ENCODE measurements at regions not wholly inside any gene's neighbourhood (a gene's known extent, or its start where the extent isn't known, plus 50 kb on each side); places are given as distances from the start of the nearest gene placed in this dataset.

DNA sequence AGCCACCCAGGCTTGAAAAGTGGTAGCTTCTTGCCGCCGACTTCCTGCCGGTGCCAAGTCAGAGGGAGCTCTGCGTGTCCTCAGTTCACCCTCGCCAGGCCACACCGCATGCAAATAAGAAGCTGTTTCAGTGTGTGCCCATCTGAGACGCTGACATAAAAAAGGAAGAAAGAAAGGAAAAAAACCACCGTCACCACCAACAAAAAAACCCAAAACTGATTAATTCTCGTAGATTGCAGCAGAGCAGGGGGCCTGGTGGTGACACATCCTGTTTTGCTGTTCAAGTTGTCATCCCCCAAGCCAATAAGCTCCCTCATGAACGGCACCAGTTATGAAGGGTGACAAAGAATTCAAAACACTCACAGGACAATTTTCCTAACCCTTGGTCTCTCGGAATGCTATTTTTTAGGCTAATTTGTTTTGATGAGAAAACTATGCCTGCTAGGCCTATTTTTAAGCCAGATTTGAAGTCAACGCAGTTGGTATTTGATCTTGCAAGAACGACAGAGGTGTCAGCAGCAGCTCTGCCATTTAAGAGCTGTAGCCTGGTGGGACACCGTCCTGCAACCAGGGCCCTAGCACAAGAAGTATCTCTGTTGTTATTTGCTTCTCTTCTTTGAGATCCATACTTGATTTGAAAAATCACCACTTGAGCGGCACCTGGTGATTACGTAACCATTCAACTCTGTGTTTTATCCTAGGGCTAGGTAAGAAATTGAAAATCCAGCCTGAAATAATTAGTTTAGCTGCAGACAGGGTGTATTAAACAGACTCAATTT, 145.6 kb downstream of the PFKFB3 start:
- Histone ChIP-seq H3K4me3 (no peak overlapping the region), H3K27me3 (replicated peaks) (no peaks in the 10 kb centered on the region), H3K27ac (peak overlapping the region; percentile 43), H3K9me3 (replicated peaks) (no peaks in the 10 kb centered on the region), H3K4me1 (replicated peaks) (peaks cover 24% of the 10 kb centered on the region), H3K36me3 (no peaks in the 10 kb centered on the region)
- peak in 1 of 2 experiments; percentile 56 for DNase-seq (ENCODE audit: low read depth in 1 of 2, low spot score in 2 of 2)

DNA sequence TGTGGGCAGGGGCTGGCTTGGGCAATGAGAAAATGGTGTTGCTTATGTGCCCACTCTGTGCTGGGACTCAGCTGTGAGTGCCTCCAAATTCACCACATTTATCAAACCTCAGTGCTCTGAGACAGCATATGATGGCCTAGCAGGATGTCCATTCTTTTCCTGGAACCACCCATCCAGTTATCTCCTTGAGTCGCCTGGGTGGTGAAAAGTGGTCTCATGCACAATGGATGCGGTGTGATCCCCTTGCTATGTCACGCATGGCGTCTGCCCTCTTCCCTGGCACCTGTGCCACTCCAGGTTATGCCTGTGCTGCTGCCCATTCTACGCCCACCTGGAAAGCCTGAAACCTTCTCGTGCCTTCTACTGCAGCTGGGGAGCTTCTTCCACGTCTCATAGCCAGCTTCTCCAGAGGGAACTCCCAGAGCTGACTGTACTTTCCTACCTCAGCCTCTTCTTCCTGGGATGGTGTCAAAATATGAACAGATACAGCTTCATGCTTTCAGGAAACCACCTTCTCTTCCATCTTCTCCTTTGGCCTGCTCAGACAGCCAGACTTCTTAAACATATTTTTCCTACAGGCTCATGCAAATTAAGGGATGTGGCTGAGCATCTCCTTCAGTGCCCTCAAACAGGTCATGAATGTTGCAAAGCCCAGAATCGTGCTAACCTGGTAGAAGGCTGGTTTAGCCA, 147.3 kb downstream of the PFKFB3 start:
- Histone ChIP-seq H3K27me3 (replicated peaks) (no peaks in the 10 kb centered on the region), H3K36me3 (no peaks in the 10 kb centered on the region), H3K4me1 (replicated peaks) (peaks cover 24% of the 10 kb centered on the region), H3K9me3 (replicated peaks) (no peaks in the 10 kb centered on the region), H3K4me3 (no peak overlapping the region), H3K27ac (no peak overlapping the region)
- DNase-seq (ENCODE audit: low read depth in 1 of 2, low spot score in 2 of 2): no peak

DNA sequence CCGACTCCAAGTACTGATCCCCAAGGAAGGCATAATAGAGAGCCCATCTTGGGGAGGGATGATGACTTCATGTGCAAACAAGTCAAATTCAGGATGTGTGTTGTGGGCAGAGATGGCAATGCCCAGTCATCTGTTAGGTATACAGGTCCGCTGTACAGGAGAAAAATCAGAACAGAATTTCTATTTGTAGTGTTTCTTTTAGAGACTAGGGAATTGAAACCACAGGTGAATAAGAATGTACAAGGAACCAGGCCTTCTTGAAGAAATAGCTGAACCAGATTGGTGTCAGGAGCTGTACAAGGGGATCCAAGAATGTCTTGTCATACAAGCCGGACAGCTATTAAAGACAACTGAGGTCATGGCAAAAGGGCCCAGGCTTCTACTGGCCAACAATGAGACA, 147.9 kb downstream of the PFKFB3 start:
- no peaks in the 10 kb centered on the region for H3K9me3 ChIP-seq (replicated peaks)
- H3K4me1 ChIP-seq (replicated peaks): peaks cover 24% of the 10 kb centered on the region
- no peak for DNase-seq (ENCODE audit: low read depth in 1 of 2, low spot score in 2 of 2)
- H3K4me3 ChIP-seq: no peak overlapping the region
- H3K27ac ChIP-seq: no peak overlapping the region
- no peaks in the 10 kb centered on the region for H3K36me3 ChIP-seq
- no peaks in the 10 kb centered on the region for H3K27me3 ChIP-seq (replicated peaks)

DNA sequence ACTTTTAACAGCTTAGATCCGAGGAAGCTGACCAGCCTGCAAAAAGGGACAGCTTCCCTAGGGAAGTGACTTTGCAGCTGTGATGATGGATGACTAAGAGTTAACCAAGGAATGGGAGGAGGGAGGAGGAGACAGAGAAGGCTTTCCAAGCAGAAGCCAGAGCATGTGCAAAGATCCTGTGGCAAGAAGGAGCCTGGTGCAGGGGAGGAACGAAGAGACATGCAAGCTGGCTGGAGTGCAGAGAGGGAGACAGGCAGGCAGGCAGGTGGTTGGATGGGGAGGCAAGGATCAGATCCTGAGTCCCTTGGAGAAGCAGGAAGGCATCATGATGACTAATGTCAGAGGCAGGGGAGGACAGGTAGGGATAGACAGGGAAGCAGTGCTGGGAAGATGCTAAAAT, 148.8 kb downstream of the PFKFB3 start:
- Histone ChIP-seq H3K27me3 (replicated peaks) (no peaks in the 10 kb centered on the region), H3K36me3 (no peaks in the 10 kb centered on the region), H3K9me3 (replicated peaks) (no peaks in the 10 kb centered on the region), H3K27ac (no peak overlapping the region), H3K4me1 (replicated peaks) (peaks cover 20% of the 10 kb centered on the region), H3K4me3 (no peak overlapping the region)
- DNase-seq (ENCODE audit: low read depth in 1 of 2, low spot score in 2 of 2): no peak

DNA sequence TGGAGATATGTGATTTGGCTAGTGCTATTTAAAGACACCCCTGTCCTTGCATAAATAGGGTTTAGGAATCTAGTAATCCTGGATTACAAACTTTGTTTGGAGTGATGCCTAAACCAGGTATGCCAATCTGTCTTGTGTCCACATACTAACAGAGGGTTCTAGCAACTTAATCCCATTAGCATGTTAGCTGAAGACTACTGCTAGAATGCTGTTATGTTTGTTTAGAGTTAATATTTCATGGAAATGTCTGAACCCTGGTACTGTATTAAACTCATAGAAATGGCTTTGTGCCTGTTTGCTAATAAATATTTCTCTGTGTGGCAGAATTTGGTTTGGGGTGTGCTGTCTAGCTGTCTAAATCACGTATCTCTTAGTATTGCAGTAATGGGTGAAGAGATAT, 150.8 kb downstream of the PFKFB3 start:
- no peaks in the 10 kb centered on the region for H3K36me3 ChIP-seq
- H3K9me3 ChIP-seq (replicated peaks): no peaks in the 10 kb centered on the region
- no peak overlapping the region for H3K27ac ChIP-seq
- H3K4me1 ChIP-seq (replicated peaks): no peaks in the 10 kb centered on the region; the same call in 1 of the 2 replicates
- no peaks in the 10 kb centered on the region for H3K27me3 ChIP-seq (replicated peaks)
- DNase-seq (ENCODE audit: low read depth in 1 of 2, low spot score in 2 of 2): no peak
- no peak overlapping the region for H3K4me3 ChIP-seq

DNA sequence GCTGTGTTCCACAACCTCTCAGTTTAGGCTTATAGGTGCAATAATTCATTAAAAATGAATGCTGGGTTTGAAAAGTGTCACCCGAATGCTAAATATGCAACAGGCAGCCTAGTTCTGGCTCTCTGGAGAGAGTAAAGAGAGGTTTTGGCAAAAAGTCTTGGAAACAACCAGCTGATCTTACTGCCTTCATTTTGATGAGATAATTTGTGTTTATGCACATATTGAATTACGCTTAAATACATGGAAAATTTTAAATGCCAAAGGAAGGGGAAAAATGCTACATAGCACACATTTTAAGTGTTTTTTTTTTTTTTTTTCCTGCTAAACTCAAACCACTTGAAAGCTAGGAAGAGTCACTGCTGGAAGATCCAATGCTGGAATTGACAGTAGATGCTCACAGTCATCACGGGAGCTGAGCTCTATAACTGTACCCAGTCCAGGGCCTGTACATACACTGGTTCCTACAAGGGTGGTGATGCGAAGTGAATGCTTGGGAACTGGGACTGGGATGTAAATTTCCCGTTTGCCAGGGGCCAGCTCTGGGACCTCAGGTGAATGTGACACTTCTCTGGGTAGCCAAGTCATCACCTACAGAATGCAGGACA, 151.5 kb downstream of the PFKFB3 start:
- Histone ChIP-seq H3K27ac (no peak overlapping the region), H3K27me3 (replicated peaks) (no peaks in the 10 kb centered on the region), H3K4me1 (replicated peaks) (no peaks in the 10 kb centered on the region), H3K9me3 (replicated peaks) (no peaks in the 10 kb centered on the region), H3K4me3 (no peak overlapping the region), H3K36me3 (no peaks in the 10 kb centered on the region)
- DNase-seq (ENCODE audit: low read depth in 1 of 2, low spot score in 2 of 2): no peak

DNA sequence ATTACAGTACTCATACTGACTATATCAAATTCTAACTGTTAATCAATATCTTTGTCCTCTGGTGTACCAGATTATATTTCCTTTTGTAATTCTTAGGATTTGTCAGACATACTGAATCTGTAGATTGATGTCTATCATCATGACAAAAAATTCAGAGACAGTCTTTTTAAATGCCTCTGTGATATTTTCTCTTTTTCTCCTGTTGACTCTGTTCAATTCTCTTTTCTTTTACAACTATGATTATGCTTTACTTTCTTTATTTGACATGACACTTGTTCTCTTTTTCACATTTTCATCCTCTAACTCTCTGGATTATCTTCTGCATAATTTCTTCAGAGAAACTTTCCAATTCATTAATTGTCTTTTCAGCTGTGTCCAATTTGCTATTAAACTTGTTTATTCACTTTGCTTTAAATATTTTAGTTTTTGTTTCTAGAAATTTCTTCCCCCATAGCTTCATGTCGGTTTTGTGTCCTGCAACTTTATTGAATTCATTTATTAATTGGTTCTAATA, 153.6 kb downstream of the PFKFB3 start:
- no peaks in the 10 kb centered on the region for H3K4me1 ChIP-seq (replicated peaks)
- H3K36me3 ChIP-seq: no peaks in the 10 kb centered on the region
- H3K27ac ChIP-seq: no peak overlapping the region
- no peaks in the 10 kb centered on the region for H3K27me3 ChIP-seq (replicated peaks)
- no peak overlapping the region for H3K4me3 ChIP-seq
- DNase-seq (ENCODE audit: low read depth in 1 of 2, low spot score in 2 of 2): no peak
- H3K9me3 ChIP-seq (replicated peaks): no peaks in the 10 kb centered on the region

DNA sequence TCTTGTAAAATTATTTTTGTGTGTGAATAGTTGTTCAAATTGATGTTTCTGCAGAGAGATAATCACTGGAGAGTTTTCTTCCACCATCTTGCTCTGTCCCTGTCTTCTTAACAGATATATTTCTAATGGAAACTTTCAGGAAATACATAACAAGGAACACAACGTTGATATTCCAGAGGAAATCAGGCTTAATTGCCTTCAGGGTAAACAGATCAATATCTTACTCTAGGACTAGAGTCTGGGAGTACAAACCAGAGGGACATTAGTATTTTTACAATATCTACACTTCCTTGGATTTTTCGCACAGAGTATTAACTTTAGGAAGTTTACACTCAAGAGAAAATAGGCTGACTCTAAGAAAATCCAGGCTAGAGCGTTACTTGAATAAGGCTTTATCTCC, 159.1 kb downstream of the PFKFB3 start:
- Histone ChIP-seq H3K27me3 (replicated peaks) (no peaks in the 10 kb centered on the region), H3K9me3 (replicated peaks) (no peaks in the 10 kb centered on the region; the same call in 1 of the 2 replicates), H3K27ac (no peak overlapping the region), H3K4me3 (no peak overlapping the region), H3K36me3 (no peaks in the 10 kb centered on the region), H3K4me1 (replicated peaks) (peaks cover 13% of the 10 kb centered on the region)
- DNase-seq (ENCODE audit: low read depth in 1 of 2, low spot score in 2 of 2): no peak

DNA sequence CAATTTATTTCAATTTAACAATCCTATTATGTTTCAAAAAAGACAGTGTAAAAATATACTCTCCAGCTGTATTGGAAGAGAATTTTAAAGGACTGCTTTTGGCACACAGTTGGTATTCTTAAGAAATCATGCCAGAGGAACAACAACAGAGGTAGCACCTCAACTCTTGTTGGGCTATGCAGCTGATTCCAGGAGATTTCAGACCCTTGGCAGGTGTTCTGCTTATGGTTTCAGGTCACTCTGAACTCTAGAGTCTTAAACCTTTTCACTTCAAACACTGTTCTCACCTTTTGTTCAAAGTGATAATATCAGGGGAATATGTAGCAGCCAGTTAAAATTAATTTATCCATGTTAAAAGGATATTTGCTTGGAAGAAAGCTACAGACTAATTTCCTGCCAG, 160.1 kb downstream of the PFKFB3 start:
- no peak overlapping the region for H3K4me3 ChIP-seq
- H3K27ac ChIP-seq: no peak overlapping the region
- no peaks in the 10 kb centered on the region for H3K27me3 ChIP-seq (replicated peaks)
- H3K4me1 ChIP-seq (replicated peaks): peaks cover 13% of the 10 kb centered on the region
- no peak for DNase-seq (ENCODE audit: low read depth in 1 of 2, low spot score in 2 of 2)
- H3K36me3 ChIP-seq: no peaks in the 10 kb centered on the region
- H3K9me3 ChIP-seq (replicated peaks): no peaks in the 10 kb centered on the region; the same call in 1 of the 2 replicates

DNA sequence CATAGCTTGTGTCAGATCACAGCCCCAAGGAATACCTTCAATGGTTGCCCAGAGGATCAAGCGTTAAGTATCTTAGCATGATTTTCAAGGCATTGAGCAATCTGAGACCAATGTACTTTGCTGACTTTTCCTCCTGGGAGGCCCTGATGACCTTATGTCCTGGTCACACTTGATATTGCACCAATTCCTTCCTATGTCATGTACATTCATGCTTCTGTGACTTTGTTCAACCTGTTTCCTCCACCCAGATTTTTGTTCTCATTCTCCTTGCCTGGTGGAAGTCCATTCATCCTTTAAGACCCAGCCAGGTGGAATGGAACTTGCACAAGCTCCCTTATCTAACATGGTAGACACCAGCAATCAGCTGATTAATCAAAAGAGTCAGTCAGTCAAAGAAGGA, 160.8 kb downstream of the PFKFB3 start:
- peaks cover 13% of the 10 kb centered on the region for H3K4me1 ChIP-seq (replicated peaks)
- H3K27ac ChIP-seq: no peak overlapping the region
- DNase-seq (ENCODE audit: low read depth in 1 of 2, low spot score in 2 of 2): no peak
- H3K36me3 ChIP-seq: no peaks in the 10 kb centered on the region
- no peaks in the 10 kb centered on the region for H3K27me3 ChIP-seq (replicated peaks)
- no peak overlapping the region for H3K4me3 ChIP-seq
- H3K9me3 ChIP-seq (replicated peaks): no peaks in the 10 kb centered on the region; the same call in 1 of the 2 replicates

DNA sequence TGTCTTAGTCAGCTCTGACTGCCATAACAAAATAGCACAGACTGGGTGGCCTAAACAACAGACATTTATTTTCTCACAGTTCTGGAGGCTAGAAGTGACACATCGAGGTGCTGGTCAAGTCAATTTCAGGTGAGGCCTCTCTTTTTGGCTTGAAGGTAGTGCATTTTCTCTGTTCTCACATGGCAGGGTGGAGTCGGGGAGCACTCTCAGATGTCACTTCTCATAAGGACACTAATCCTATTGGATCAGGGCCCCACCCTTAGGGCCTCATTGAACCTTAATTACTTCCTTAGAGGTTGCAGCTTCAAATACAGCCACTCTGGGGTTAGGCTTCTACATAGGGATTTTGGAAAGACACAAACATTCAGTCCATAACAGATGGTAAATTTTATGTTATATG, 161.6 kb downstream of the PFKFB3 start:
- H3K36me3 ChIP-seq: no peaks in the 10 kb centered on the region
- peaks cover 13% of the 10 kb centered on the region for H3K4me1 ChIP-seq (replicated peaks)
- no peaks in the 10 kb centered on the region; the same call in 1 of the 2 replicates for H3K9me3 ChIP-seq (replicated peaks)
- H3K27ac ChIP-seq: no peak overlapping the region
- DNase-seq (ENCODE audit: low read depth in 1 of 2, low spot score in 2 of 2): no peak
- no peaks in the 10 kb centered on the region for H3K27me3 ChIP-seq (replicated peaks)
- H3K4me3 ChIP-seq: no peak overlapping the region

DNA sequence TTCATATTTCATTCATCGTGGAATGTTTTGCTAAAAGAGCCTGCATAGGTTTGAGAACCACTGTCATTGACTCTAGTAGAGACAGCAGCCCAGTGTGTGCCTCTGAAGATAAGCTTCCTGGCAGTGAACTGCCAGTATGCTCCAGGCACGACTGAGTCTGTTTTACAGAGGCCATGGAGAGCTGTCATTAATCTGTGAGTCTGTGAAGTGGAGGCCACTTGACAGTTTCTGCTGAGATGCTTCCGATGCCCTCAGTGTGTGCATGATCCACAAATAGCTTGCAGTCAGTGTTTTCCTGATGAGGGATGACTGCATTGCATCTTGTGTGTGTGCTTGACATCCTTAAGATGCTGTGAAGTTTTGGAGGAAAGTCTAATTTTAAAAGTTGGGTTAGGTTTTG, 162.2 kb downstream of the PFKFB3 start:
- H3K36me3 ChIP-seq: no peaks in the 10 kb centered on the region
- no peak for DNase-seq (ENCODE audit: low read depth in 1 of 2, low spot score in 2 of 2)
- H3K4me3 ChIP-seq: no peak overlapping the region
- no peak overlapping the region for H3K27ac ChIP-seq
- H3K4me1 ChIP-seq (replicated peaks): peaks cover 13% of the 10 kb centered on the region
- H3K27me3 ChIP-seq (replicated peaks): no peaks in the 10 kb centered on the region
- H3K9me3 ChIP-seq (replicated peaks): no peaks in the 10 kb centered on the region; the same call in 1 of the 2 replicates

DNA sequence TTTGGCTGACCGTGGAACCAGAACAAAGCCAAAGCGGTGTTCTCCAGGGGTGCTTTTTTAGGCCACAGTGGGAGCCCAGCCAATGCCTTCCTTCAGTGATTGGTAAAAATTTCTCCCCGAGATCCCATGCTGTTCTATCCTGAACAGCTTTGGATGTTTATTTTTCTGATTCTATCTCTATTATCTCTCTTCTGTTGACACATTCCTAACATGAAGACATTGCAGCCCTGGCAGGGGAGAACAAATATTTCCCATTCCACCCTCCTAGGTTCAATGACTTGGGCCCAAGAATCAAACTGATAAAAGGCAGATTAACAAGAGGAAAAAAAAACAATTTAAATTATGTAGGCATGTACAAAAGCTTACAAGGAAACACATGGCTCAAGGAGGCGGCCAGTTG, 162.7 kb downstream of the PFKFB3 start:
- no peak overlapping the region for H3K27ac ChIP-seq
- H3K36me3 ChIP-seq: no peaks in the 10 kb centered on the region
- peaks cover 13% of the 10 kb centered on the region for H3K4me1 ChIP-seq (replicated peaks)
- no peak overlapping the region for H3K4me3 ChIP-seq
- no peaks in the 10 kb centered on the region; the same call in 1 of the 2 replicates for H3K9me3 ChIP-seq (replicated peaks)
- DNase-seq (ENCODE audit: low read depth in 1 of 2, low spot score in 2 of 2): peak in 1 of 2 experiments; percentile 59
- H3K27me3 ChIP-seq (replicated peaks): no peaks in the 10 kb centered on the region

Measured in SJSA1 (cell line).